ENCODE measurements at regions not wholly inside any gene's neighbourhood (a gene's known extent, or its start where the extent isn't known, plus 50 kb on each side); places are given as distances from the start of the nearest gene placed in this dataset.

DNA sequence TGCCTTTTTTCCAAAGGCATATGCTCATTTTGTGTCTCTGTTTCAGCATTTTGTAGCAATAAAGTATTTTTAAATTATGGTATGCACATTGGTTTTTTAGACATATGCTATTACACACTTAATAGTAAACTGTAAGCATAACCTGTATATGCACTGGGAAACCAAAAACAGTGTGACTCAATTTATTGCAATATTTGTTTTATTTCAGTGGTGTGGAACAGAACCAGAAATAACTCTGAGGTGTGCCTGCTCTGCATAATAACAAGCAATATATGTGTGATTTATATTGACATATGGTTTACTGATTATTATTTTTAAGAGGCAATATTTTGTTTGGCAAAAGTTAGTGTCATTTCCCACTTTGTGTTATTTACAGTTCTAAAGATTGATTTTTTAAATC, 126.6 kb upstream of the CPNE8 start:
- Mint-ChIP-seq H3K36me3 (ENCODE audit: insufficient read depth in 1 of 3, low read depth in 3 of 3) (no peaks in the 10 kb centered on the region), H3K9me3 (no peaks in the 10 kb centered on the region), H3K4me3 (no peak overlapping the region), H3K27ac (no peak overlapping the region), H3K27me3 (ENCODE audit: low read depth) (no peaks in the 10 kb centered on the region), H3K4me1 (no peaks in the 10 kb centered on the region)
- Histone ChIP-seq H3T11ph (ENCODE audit: low read length) (no peak overlapping the region), H3K23me2 (ENCODE audit: insufficient read length, low read depth, low read length, poor library complexity, severe bottlenecking) (no peaks in the 10 kb centered on the region), H2AFZ (ENCODE audit: low read length) (no peak overlapping the region), H2AK5ac (ENCODE audit: insufficient read length, low read length) (no peak overlapping the region), H3K9me3 (ENCODE audit: control insufficient read depth, low read depth, low read length) (no peaks in the 10 kb centered on the region), H4K20me1 (ENCODE audit: control insufficient read depth, insufficient read depth, insufficient read length) (no peaks in the 10 kb centered on the region), H2BK15ac (ENCODE audit: low read depth, low read length) (no peak overlapping the region), H3K27ac (ENCODE audit: insufficient read length, low read depth, low read length) (no peak overlapping the region), H3K14ac (ENCODE audit: insufficient read depth, low read length) (no peak overlapping the region), H3K56ac (ENCODE audit: insufficient read length, low read depth, low read length) (no peak overlapping the region), H4K91ac (ENCODE audit: insufficient read length, low read depth, low read length) (no peak overlapping the region), H2BK12ac (ENCODE audit: insufficient read length, low read depth, low read length) (no peak overlapping the region), H3K9ac (ENCODE audit: extremely low read depth, insufficient read length, low read length) (no peak overlapping the region), H2BK5ac (ENCODE audit: insufficient read length, low read length) (no peak overlapping the region), H2BK120ac (ENCODE audit: low read depth, low read length, poor library complexity, severe bottlenecking) (no peak overlapping the region), H3K18ac (ENCODE audit: insufficient read length, low read depth, low read length) (no peak overlapping the region), H3K79me2 (ENCODE audit: insufficient read depth, low read length) (no peaks in the 10 kb centered on the region), H3K23ac (ENCODE audit: insufficient read length, low read depth, low read length) (no peak overlapping the region), H3K27me3 (ENCODE audit: insufficient read depth, low read length) (no peaks in the 10 kb centered on the region), H4K5ac (ENCODE audit: insufficient read length, low read depth, low read length) (no peak overlapping the region), H4K8ac (replicated peaks; ENCODE audit: insufficient read length, low read depth, low read length) (no peak overlapping the region), H3K4ac (ENCODE audit: low read depth, low read length) (no peak overlapping the region), H2BK20ac (ENCODE audit: low read depth, low read length, poor library complexity, severe bottlenecking) (no peak overlapping the region), H3K4me2 (ENCODE audit: insufficient read depth, insufficient read length, low read length) (no peak overlapping the region), H3K4me1 (ENCODE audit: insufficient read depth, low read length) (no peaks in the 10 kb centered on the region), H3K79me1 (ENCODE audit: insufficient read depth, low read depth, low read length, poor library complexity, severe bottlenecking) (no peaks in the 10 kb centered on the region)
- no peak for TF ChIP-seq CTCF (conservative IDR thresholded peaks at IDR 0.05)
- DNase-seq: no peak

Measured in H9 (cell line).